HPDE6-E6E7 (cell line): ENCODE measurements at regions not wholly inside any gene's neighbourhood (a gene's known extent, or its start where the extent isn't known, plus 50 kb on each side); places are given as distances from the start of the nearest gene placed in this dataset.
"Not testable (repeated sequence)": the region's sequence is repeated elsewhere in the genome, so short reads cannot be mapped to it uniquely, and the experiment has no call there.

ENCODE experiments used
- DNase-seq: peaks from one replicate; pipeline ENCODE4 v3.0.0; 2011; ENCODE audit warnings: missing footprints; ENCODE audit errors: extremely low spot score

DNA sequence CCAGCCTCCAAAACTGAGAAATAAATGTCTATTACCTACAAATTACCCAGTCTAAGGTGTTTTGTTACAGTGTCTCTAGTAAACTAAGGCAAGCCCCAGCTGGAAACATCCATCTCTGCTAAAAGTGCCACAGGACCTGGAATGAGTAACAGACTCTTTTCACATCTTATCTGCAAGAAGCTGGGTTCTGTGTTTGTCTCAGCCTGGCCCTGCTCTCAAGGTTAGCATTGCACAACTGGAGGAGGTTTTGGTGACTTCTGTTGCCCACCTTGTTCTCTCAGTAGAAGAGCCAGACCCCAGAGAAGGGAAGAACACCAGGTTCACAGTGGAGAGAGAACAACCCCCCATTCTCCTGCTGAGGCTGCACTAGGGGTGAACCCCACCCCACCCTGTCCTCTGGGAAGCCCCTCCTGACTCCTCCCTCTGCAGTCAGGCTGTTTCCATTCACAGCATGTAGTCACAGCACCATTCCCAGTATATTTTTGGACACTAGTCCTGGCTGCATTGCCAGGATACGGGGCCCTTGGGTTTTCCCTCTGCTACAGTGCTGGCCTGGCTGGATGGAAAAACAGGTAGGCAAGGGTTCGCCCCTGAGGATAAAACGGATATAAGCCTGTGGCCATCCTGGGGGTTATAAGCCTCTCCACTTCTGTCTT, 280.0 kb downstream of the BCL2L11 start:
- not testable (repeated sequence) for DNase-seq

DNA sequence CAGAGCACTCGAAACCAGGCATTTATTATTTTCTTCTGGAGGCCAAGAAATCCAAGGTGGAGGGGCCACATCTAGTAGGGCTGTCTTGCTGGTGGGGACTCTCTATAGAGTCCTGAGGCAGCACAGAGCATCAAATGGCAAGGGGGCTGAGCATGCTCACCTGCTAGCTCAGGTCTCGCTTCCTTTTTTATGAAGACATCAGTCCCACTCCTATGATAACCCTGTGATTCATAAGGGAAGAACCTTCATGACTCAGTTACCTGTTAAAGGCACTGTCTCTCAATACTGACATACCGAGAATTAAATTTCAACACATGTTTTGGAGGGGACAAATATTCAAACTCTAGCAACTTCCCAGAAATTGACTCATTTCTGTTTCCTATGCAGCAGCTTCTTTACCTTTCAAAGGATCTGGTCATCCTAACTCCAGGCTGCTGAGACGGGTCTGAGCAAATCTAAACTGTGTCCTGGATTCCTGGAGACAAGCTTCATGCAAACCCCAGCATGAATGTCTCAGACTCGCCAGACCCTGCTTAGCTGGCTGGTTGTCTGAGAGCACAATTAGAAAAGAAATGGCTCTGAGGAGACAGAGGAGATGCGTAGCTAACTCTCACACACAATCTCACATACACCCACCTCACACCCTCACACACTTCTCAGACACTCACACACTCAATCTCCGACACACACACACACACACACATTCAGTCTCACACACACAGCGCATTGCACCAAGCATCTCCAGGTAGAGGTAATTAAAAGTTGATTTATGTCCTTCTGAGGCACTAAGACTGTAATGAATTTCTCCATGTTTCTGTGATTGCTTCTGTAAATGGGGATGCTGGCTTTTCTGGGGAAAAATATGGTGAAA, 280.8 kb downstream of the BCL2L11 start:
- DNase-seq: not testable (repeated sequence)

DNA sequence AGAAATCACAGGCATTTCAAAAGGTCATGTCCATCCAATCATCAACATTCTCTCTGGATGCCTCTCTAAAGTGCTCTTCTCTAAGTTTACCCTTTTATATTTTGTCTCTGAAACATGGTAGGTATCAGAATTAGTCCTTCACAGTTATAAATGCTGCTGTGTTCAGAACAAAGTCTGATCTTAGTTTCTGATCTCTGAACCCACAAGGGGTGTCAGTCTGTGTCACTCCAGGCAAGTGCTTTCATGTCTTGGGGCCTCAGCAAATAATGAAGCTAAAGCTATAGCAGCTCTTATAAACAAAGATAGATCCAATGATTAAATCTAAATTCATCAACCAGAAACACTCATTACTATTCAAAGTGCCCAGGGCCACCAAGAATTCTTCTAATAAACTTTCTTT, 281.7 kb downstream of the BCL2L11 start:
- not testable (repeated sequence) for DNase-seq

DNA sequence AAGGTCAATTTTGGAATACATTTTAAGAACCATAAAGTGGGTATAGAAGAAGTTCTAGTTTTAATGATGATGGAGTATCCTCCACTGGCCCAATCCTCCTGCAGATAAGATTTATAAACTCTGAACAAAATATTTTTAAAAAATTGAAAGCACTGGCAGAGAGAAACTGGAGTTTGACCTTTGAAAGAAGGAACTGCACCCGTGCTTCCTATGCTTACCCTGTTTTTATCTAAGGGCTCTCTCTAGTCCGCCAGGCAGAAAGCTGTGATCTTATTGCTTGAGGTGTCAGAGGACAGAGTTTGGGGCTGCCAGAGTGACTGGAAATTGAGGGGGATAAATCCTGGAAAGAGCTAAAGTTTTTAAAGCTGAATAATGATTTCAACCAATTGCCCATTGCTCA, 282.6 kb downstream of the BCL2L11 start:
- DNase-seq: not testable (repeated sequence)

DNA sequence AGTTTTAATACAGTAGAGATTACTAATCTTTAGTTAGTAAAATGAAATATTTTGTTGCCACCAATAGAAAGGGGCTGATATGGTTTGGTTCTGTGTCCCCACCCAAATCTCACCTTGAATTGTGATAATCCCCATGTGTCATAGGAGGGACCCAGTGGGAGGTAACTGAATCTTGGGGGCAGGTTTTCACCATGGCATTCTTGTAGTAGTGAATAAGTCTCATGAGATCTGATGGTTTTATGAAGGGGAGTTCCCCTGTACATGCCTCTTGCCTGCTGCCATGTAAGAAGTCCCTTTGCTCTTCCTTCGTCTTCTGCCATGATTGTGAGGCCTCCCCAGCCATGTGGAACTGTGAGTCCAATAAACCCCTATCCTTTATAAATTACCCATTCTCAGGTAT, 285.9 kb downstream of the BCL2L11 start:
- DNase-seq: not testable (repeated sequence)

GRCh38 chr2:111407632-111408194, 287.0 kb downstream of the BCL2L11 start:
- DNase-seq: not testable (repeated sequence)

DNA sequence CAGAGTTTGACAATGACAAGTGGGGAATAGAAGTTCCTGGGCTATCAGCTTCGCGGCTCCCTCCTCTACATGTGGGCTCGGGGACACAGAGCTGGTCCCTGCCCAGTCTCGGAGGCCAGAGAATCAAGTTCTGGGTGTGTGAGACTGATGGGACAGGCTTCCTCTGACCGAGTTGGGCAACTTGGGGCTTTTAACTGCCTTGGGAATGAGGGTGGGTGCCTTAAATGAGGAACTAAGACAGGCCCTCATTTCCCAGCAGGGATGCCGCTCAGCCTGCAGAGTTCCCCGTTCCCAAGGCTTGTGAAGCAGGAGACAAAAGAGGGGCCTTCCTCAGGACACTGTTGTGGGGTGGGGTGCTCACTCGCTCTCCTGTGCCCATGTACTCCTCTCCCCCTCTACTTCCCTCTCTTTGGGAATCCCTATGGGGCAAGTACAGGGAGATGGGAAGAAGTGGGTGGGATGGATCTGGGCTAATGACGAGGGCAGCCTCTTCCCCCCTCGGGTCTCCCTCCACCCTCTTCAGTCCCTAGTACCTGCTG, 290.2 kb downstream of the BCL2L11 start:
- not testable (repeated sequence) for DNase-seq

- DNase-seq: not testable (repeated sequence)
These were observed 291.4 kb downstream of the BCL2L11 start for GRCh38 chr2:111411867-111412681.

GRCh38 chr2:111412841-111413650, 292.3 kb downstream of the BCL2L11 start:
- DNase-seq: not testable (repeated sequence)

DNA sequence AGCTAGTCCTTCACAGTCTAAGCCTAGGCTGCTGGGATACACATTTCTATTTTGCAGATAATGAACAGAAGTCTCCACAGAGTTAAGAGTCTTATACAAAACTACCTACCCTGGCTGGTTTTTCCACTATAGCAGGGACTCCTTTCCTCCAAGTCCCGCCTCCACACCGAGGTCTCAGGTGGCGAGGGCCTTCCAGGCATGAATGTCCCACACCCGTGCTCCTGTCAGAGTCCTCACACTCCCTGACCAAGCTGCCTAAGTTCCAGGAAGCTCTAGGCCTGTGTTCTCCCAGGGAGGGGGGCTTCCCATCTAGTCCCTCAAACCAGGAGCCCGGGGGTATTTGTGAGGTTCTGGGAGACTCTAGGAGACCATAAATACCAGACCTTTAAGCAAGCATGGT, 293.2 kb downstream of the BCL2L11 start:
- DNase-seq: not testable (repeated sequence)

- DNase-seq: not testable (repeated sequence)
These were observed 295.3 kb downstream of the BCL2L11 start for GRCh38 chr2:111415765-111416743.

GRCh38 chr2:111417026-111417425, 296.3 kb downstream of the BCL2L11 start:
- not testable (repeated sequence) for DNase-seq

GRCh38 chr2:111418091-111418875, 297.6 kb downstream of the BCL2L11 start:
- not testable (repeated sequence) for DNase-seq

GRCh38 chr2:111420074-111420473, 299.4 kb downstream of the BCL2L11 start:
- DNase-seq: not testable (repeated sequence)

- not testable (repeated sequence) for DNase-seq
These were observed 300.1 kb downstream of the BCL2L11 start for GRCh38 chr2:111420835-111421234.

DNA sequence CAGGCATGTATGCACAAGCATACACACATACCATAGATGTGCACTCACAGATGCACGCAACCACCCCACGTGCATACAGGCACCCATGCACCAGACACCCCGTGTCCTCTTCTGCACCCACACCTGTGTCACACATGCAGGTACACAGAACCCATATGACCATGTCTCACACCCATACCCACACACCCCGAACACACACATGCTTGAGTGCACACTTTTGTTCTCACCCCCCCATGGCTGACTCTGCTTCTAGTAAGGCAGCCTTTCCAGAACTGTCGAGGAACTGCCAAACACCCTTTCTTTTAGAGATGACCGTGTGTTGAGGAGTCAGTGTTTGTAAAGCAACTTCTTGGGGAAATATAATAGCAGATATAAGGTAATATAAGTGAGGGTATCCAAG, 301.2 kb downstream of the BCL2L11 start:
- DNase-seq: not testable (repeated sequence)

- not testable (repeated sequence) for DNase-seq
These were observed 301.8 kb downstream of the BCL2L11 start for GRCh38 chr2:111422562-111422961.

DNA sequence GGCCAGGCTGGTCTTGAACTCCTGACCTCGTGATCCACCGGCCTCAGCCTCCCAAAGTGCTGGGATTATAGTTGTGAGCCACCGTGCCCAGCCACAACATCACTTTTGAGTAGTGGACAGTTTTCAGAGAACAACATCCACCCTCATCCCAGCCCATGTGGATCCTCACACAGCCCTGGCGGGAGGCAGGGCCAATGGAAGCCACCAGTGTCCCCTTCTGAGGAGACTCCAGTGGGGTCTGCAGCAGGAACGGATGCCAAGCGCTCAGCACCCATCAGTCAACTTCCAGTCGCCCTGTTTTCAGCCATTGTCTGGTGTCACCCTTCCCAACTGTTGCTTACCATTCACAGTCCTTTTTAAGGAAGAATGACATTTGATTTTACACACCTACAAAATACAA, 302.5 kb downstream of the BCL2L11 start:
- not testable (repeated sequence) for DNase-seq
